Naive thymus-derived CD8-positive, alpha-beta T cell (primary cell): ENCODE measurements at regions not wholly inside any gene's neighbourhood (a gene's known extent, or its start where the extent isn't known, plus 50 kb on each side); places are given as distances from the start of the nearest gene placed in this dataset.

Experiments
- ATAC-seq, 2 donors: fragments of 150-1000 bp; cut with Tn5 transposase in 1 of 2; sonication (Bioruptor Pico), chemical (Tn5 transposase) in 1 of 2; 1 replicate in 1 of 2; 2 replicates in 1 of 2; pipeline ENCODE4 v1.10.0; 2021; ENCODE audit warnings: mild to moderate bottlenecking in 2 of 2, moderate library complexity in 2 of 2
- POLR2A ChIA-PET: fragments of 350-600 bp; sonication (Branson Sonifier 250); formaldehyde crosslinking; loops from one replicate; lab custom pipeline; 2021; ENCODE audit warnings: antibody characterized with exemption; lab: Charles Lee
- DNase-seq, 10 donors: peaks; one replicate each; pipeline versions ENCODE4 v3.0.0 to v3.0.0-alpha.2; 2020 to 2022
- H3K27ac Mint-ChIP-seq, 10 donors: one replicate each; pipeline ENCODE4 v1.8.0; 2020 to 2022; ENCODE audit warnings: mild to moderate bottlenecking in 10 of 10, mixed read lengths in 10 of 10, moderate library complexity in 4 of 10, inconsistent platforms in 1 of 10
- H3K27me3 Mint-ChIP-seq, 5 donors: one replicate each; pipeline ENCODE4 v1.8.0; 2021 to 2022; ENCODE audit warnings: mixed read lengths in 5 of 5
- H3K36me3 Mint-ChIP-seq, 3 donors: one replicate each; pipeline ENCODE4 v1.8.0; 2020 to 2022; ENCODE audit warnings: mixed read lengths in 3 of 3, mild to moderate bottlenecking in 2 of 3, inconsistent platforms in 1 of 3
- H3K4me1 Mint-ChIP-seq, 4 donors: one replicate each; pipeline ENCODE4 v1.8.0; 2021 to 2022; ENCODE audit warnings: mixed read lengths in 4 of 4
- H3K4me3 Mint-ChIP-seq, 10 donors: one replicate each; pipeline ENCODE4 v1.8.0; 2020 to 2022; ENCODE audit warnings: mild to moderate bottlenecking in 10 of 10, mixed read lengths in 10 of 10, moderate library complexity in 6 of 10, inconsistent platforms in 1 of 10
- H3K9me3 Mint-ChIP-seq, 9 donors: one replicate each; pipeline ENCODE4 v1.8.0; 2020 to 2022; ENCODE audit warnings: mixed read lengths in 9 of 9, mild to moderate bottlenecking in 3 of 9, inconsistent platforms in 1 of 9, moderate library complexity in 1 of 9

GRCh38 chr18:77187189-77187588 is 54.6 kb upstream of the MBP start:
- Mint-ChIP-seq H3K27ac (no peak overlapping the region), H3K4me1 (peaks cover 0 to 3% (median 0%) of the 10 kb centered on the region in 4 donors), H3K9me3 (peaks cover 0 to 13% (median 0%) of the 10 kb centered on the region in 9 donors), H3K4me3 (no peak overlapping the region), H3K36me3 (peaks cover 0 to 4% (median 0%) of the 10 kb centered on the region in 3 donors), H3K27me3 (no peaks in the 10 kb centered on the region)
- POLR2A ChIA-PET = no interaction called here
- DNase-seq (no peak), ATAC-seq (no peak)

- Mint-ChIP-seq H3K27me3 (no peaks in the 10 kb centered on the region), H3K27ac (no peak overlapping the region), H3K4me3 (no peak overlapping the region), H3K9me3 (peaks cover 0 to 19% (median 0%) of the 10 kb centered on the region in 9 donors), H3K36me3 (peaks cover 0 to 2% (median 0%) of the 10 kb centered on the region in 3 donors), H3K4me1 (peaks cover 0 to 3% (median 0%) of the 10 kb centered on the region in 4 donors)
- POLR2A ChIA-PET = interaction anchor here (0.6 kb wide), 1 partner anchor 157 kb away, joined by 3 read pairs; no protein-coding TSS in a partner anchor
- no peak for DNase-seq
- no peak for ATAC-seq
These were observed 58.4 kb upstream of the GALR1 start for GRCh38 chr18:77191071-77191751.

GRCh38 chr18:77197073-77197472 is 52.6 kb upstream of the GALR1 start:
- DNase-seq = no peak
- POLR2A ChIA-PET = no interaction called here
- Mint-ChIP-seq H3K4me3 (no peak overlapping the region), H3K4me1 (peaks cover 0 to 2% (median 0%) of the 10 kb centered on the region in 4 donors), H3K36me3 (peaks cover 0 to 2% (median 0%) of the 10 kb centered on the region in 3 donors), H3K27ac (no peak overlapping the region), H3K9me3 (peaks cover 0 to 17% (median 0%) of the 10 kb centered on the region in 9 donors), H3K27me3 (no peaks in the 10 kb centered on the region)
- no peak for ATAC-seq

GRCh38 chr18:77198663-77199062 is 51.0 kb upstream of the GALR1 start:
- DNase-seq (no peak), ATAC-seq (no peak)
- Mint-ChIP-seq H3K9me3 (peaks cover 0 to 17% (median 0%) of the 10 kb centered on the region in 9 donors), H3K27me3 (peaks cover 0 to 8% (median 0%) of the 10 kb centered on the region in 5 donors), H3K36me3 (peaks cover 0 to 2% (median 0%) of the 10 kb centered on the region in 3 donors), H3K4me1 (peaks cover 0 to 3% (median 0%) of the 10 kb centered on the region in 4 donors), H3K27ac (no peak overlapping the region), H3K4me3 (no peak overlapping the region)
- POLR2A ChIA-PET = no interaction called here

GRCh38 chr18:77199707-77200106 is 49.9 kb upstream of the GALR1 start:
- no peak for ATAC-seq
- POLR2A ChIA-PET = interaction anchor here (0.6 kb wide), 1 partner anchor 65 kb away, joined by 4 read pairs; no protein-coding TSS in a partner anchor
- Mint-ChIP-seq H3K4me1 (peaks cover 0 to 3% (median 0%) of the 10 kb centered on the region in 4 donors), H3K4me3 (no peak overlapping the region), H3K27ac (peak overlapping the region in 1 of 10 donors; percentile 3), H3K9me3 (peaks cover 0 to 11% (median 0%) of the 10 kb centered on the region in 9 donors), H3K36me3 (peaks cover 0 to 2% (median 0%) of the 10 kb centered on the region in 3 donors), H3K27me3 (peaks cover 0 to 8% (median 0%) of the 10 kb centered on the region in 5 donors)
- no peak for DNase-seq
